ENCODE measurements at regions not wholly inside any gene's neighbourhood (a gene's known extent, or its start where the extent isn't known, plus 50 kb on each side); places are given as distances from the start of the nearest gene placed in this dataset.

- TF ChIP-seq POLR2AphosphoS5 (IDR thresholded peaks at IDR 0.05; ENCODE audit: low read depth, low read length), result no peak
- no peak for TF ChIP-seq PAX5 (IDR thresholded peaks at IDR 0.05; ENCODE audit: insufficient read depth, low read length, severe bottlenecking)
- no peak for TF ChIP-seq POLR2A (IDR thresholded peaks at IDR 0.05; ENCODE audit: low read depth, low read length)
- TF ChIP-seq POU2F2 (IDR thresholded peaks at IDR 0.05; ENCODE audit: low read depth, low read length), result no peak
- no peak for TF ChIP-seq SPI1 (IDR thresholded peaks at IDR 0.05; ENCODE audit: low read depth, low read length)
- DNase-seq (ENCODE audit: insufficient read length, low spot score) (no peak), FAIRE-seq (no peak)
These were observed 69.9 kb upstream of the TNIP3 start for GRCh38 chr4:121233982-121234381.

- no peak for FAIRE-seq
- DNase-seq (ENCODE audit: insufficient read length, low spot score), result no peak
- TF ChIP-seq POLR2A (IDR thresholded peaks at IDR 0.05; ENCODE audit: low read depth, low read length) (no peak), SPI1 (IDR thresholded peaks at IDR 0.05; ENCODE audit: low read depth, low read length) (no peak), TAF1 (IDR thresholded peaks at IDR 0.05; ENCODE audit: low read depth, low read length) (no peak), POU2F2 (IDR thresholded peaks at IDR 0.05; ENCODE audit: low read depth, low read length) (no peak), POLR2AphosphoS5 (IDR thresholded peaks at IDR 0.05; ENCODE audit: low read depth, low read length) (no peak), PAX5 (IDR thresholded peaks at IDR 0.05; ENCODE audit: insufficient read depth, low read length, severe bottlenecking) (no peak)
These were observed 65.9 kb upstream of the TNIP3 start for GRCh38 chr4:121229993-121230392.

- peak; percentile 60 for FAIRE-seq
These were observed 64.7 kb upstream of the TNIP3 start for GRCh38 chr4:121228848-121229247.

GRCh38 chr4:121227341-121227792 lies 63.2 kb upstream of the TNIP3 start:
- TF ChIP-seq SPI1 (IDR thresholded peaks at IDR 0.05; ENCODE audit: low read depth, low read length) (no peak), POU2F2 (IDR thresholded peaks at IDR 0.05; ENCODE audit: low read depth, low read length) (no peak), POLR2AphosphoS5 (IDR thresholded peaks at IDR 0.05; ENCODE audit: low read depth, low read length) (no peak), TAF1 (IDR thresholded peaks at IDR 0.05; ENCODE audit: low read depth, low read length) (no peak), POLR2A (IDR thresholded peaks at IDR 0.05; ENCODE audit: low read depth, low read length) (no peak)
- DNase-seq (ENCODE audit: insufficient read length, low spot score) (no peak), FAIRE-seq (peak; percentile 40)

More at GRCh38 chr4:121228848-121229247, 64.7 kb upstream of the TNIP3 start:
- DNase-seq (ENCODE audit: insufficient read length, low spot score), result no peak
- TF ChIP-seq POU2F2 (IDR thresholded peaks at IDR 0.05; ENCODE audit: low read depth, low read length) (no peak), TAF1 (IDR thresholded peaks at IDR 0.05; ENCODE audit: low read depth, low read length) (no peak), PAX5 (IDR thresholded peaks at IDR 0.05; ENCODE audit: insufficient read depth, low read length, severe bottlenecking) (no peak), SPI1 (IDR thresholded peaks at IDR 0.05; ENCODE audit: low read depth, low read length) (no peak), POLR2A (IDR thresholded peaks at IDR 0.05; ENCODE audit: low read depth, low read length) (no peak), POLR2AphosphoS5 (IDR thresholded peaks at IDR 0.05; ENCODE audit: low read depth, low read length) (no peak)

GRCh38 chr4:121226362-121226761 lies 62.2 kb upstream of the TNIP3 start:
- no peak for TF ChIP-seq POLR2AphosphoS5 (IDR thresholded peaks at IDR 0.05; ENCODE audit: low read depth, low read length)
- no peak for TF ChIP-seq PAX5 (IDR thresholded peaks at IDR 0.05; ENCODE audit: insufficient read depth, low read length, severe bottlenecking)
- no peak for TF ChIP-seq POLR2A (IDR thresholded peaks at IDR 0.05; ENCODE audit: low read depth, low read length)
- TF ChIP-seq POU2F2 (IDR thresholded peaks at IDR 0.05; ENCODE audit: low read depth, low read length), result no peak
- TF ChIP-seq TAF1 (IDR thresholded peaks at IDR 0.05; ENCODE audit: low read depth, low read length), result no peak
- TF ChIP-seq SPI1 (IDR thresholded peaks at IDR 0.05; ENCODE audit: low read depth, low read length), result no peak
- no peak for DNase-seq (ENCODE audit: insufficient read length, low spot score)
- FAIRE-seq, result no peak

- TF ChIP-seq POU2F2 (IDR thresholded peaks at IDR 0.05; ENCODE audit: low read depth, low read length), result no peak
- no peak for TF ChIP-seq POLR2AphosphoS5 (IDR thresholded peaks at IDR 0.05; ENCODE audit: low read depth, low read length)
- no peak for TF ChIP-seq PAX5 (IDR thresholded peaks at IDR 0.05; ENCODE audit: insufficient read depth, low read length, severe bottlenecking)
- no peak for TF ChIP-seq SPI1 (IDR thresholded peaks at IDR 0.05; ENCODE audit: low read depth, low read length)
- no peak for TF ChIP-seq TAF1 (IDR thresholded peaks at IDR 0.05; ENCODE audit: low read depth, low read length)
- TF ChIP-seq POLR2A (IDR thresholded peaks at IDR 0.05; ENCODE audit: low read depth, low read length), result no peak
- FAIRE-seq, result no peak
- DNase-seq (ENCODE audit: insufficient read length, low spot score), result no peak
These were observed 57.5 kb upstream of the TNIP3 start for GRCh38 chr4:121221608-121222007.

- DNase-seq (ENCODE audit: insufficient read length, low spot score), result no peak
- no peak for TF ChIP-seq POU2F2 (IDR thresholded peaks at IDR 0.05; ENCODE audit: low read depth, low read length)
- no peak for TF ChIP-seq POLR2A (IDR thresholded peaks at IDR 0.05; ENCODE audit: low read depth, low read length)
- no peak for TF ChIP-seq POLR2AphosphoS5 (IDR thresholded peaks at IDR 0.05; ENCODE audit: low read depth, low read length)
- TF ChIP-seq TAF1 (IDR thresholded peaks at IDR 0.05; ENCODE audit: low read depth, low read length), result no peak
- TF ChIP-seq PAX5 (IDR thresholded peaks at IDR 0.05; ENCODE audit: insufficient read depth, low read length, severe bottlenecking), result no peak
- TF ChIP-seq SPI1 (IDR thresholded peaks at IDR 0.05; ENCODE audit: low read depth, low read length), result no peak
- no peak for FAIRE-seq
These were observed 57.1 kb upstream of the TNIP3 start for GRCh38 chr4:121221201-121221600.

- TF ChIP-seq TAF1 (IDR thresholded peaks at IDR 0.05; ENCODE audit: low read depth, low read length), result no peak
- no peak for TF ChIP-seq POLR2AphosphoS5 (IDR thresholded peaks at IDR 0.05; ENCODE audit: low read depth, low read length)
- no peak for TF ChIP-seq POLR2A (IDR thresholded peaks at IDR 0.05; ENCODE audit: low read depth, low read length)
- DNase-seq (ENCODE audit: insufficient read length, low spot score) (no peak), FAIRE-seq (peak; percentile 64)
These were observed 56.6 kb upstream of the TNIP3 start for GRCh38 chr4:121220698-121221097.

GRCh38 chr4:121219227-121219626 lies 55.1 kb upstream of the TNIP3 start:
- FAIRE-seq, result no peak
- TF ChIP-seq SPI1 (IDR thresholded peaks at IDR 0.05; ENCODE audit: low read depth, low read length) (no peak), POU2F2 (IDR thresholded peaks at IDR 0.05; ENCODE audit: low read depth, low read length) (no peak)
- no peak for DNase-seq (ENCODE audit: insufficient read length, low spot score)

GRCh38 chr4:121217351-121217750 lies 53.2 kb upstream of the TNIP3 start:
- DNase-seq (ENCODE audit: insufficient read length, low spot score), result no peak
- TF ChIP-seq POLR2AphosphoS5 (IDR thresholded peaks at IDR 0.05; ENCODE audit: low read depth, low read length) (no peak), PAX5 (IDR thresholded peaks at IDR 0.05; ENCODE audit: insufficient read depth, low read length, severe bottlenecking) (no peak), POLR2A (IDR thresholded peaks at IDR 0.05; ENCODE audit: low read depth, low read length) (no peak), TAF1 (IDR thresholded peaks at IDR 0.05; ENCODE audit: low read depth, low read length) (no peak), POU2F2 (IDR thresholded peaks at IDR 0.05; ENCODE audit: low read depth, low read length) (no peak), SPI1 (IDR thresholded peaks at IDR 0.05; ENCODE audit: low read depth, low read length) (no peak)
- no peak for FAIRE-seq

Data from GM12891 (cell line).